C4-2B (cell line): ENCODE measurements at regions not wholly inside any gene's neighbourhood (a gene's known extent, or its start where the extent isn't known, plus 50 kb on each side); places are given as distances from the start of the nearest gene placed in this dataset.

Experiments used
- CTCF ChIP-seq: fragments of 450-650 bp; conservative IDR thresholded peaks from 2 replicates; pipeline ENCODE4 v1.5.1; 2017; ENCODE audit warnings: mild to moderate bottlenecking
- ZFX ChIP-seq: fragments of 450-650 bp; IDR thresholded peaks from 2 replicates; pipeline ENCODE4 v1.6.1; 2017

- TF ChIP-seq CTCF (no peak), ZFX (no peak)
Measured at GRCh38 chr21:30964283-30964682, 74.0 kb downstream of the KRTAP19-8 start.
